ENCODE measurements at regions not wholly inside any gene's neighbourhood (a gene's known extent, or its start where the extent isn't known, plus 50 kb on each side); places are given as distances from the start of the nearest gene placed in this dataset.

DNA sequence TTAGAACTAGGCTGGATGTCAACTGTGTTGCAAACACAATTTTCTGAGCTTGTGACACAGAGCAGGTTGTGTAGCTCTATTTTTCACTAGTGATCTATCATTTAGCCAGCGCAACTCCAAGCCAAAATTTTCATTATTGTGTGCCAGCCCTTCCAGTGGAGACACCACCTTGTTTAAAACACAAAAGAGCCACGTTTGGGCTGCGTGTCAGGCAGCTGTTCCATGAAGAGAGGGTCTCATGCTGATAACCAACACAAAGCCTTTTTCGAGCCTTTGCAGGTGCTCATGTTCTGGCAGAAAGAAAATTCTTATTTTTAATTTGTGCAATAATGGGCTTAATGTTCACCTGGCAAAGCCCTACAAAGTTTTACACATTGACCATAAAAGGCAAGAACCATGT lies 237.6 kb upstream of the RGMB start:
- TF ChIP-seq, protein P1, sequence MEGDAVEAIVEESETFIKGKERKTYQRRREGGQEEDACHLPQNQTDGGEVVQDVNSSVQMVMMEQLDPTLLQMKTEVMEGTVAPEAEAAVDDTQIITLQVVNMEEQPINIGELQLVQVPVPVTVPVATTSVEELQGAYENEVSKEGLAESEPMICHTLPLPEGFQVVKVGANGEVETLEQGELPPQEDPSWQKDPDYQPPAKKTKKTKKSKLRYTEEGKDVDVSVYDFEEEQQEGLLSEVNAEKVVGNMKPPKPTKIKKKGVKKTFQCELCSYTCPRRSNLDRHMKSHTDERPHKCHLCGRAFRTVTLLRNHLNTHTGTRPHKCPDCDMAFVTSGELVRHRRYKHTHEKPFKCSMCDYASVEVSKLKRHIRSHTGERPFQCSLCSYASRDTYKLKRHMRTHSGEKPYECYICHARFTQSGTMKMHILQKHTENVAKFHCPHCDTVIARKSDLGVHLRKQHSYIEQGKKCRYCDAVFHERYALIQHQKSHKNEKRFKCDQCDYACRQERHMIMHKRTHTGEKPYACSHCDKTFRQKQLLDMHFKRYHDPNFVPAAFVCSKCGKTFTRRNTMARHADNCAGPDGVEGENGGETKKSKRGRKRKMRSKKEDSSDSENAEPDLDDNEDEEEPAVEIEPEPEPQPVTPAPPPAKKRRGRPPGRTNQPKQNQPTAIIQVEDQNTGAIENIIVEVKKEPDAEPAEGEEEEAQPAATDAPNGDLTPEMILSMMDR (IDR thresholded peaks at IDR 0.05; ENCODE audit: insufficient read depth, low read length), result no peak
- TF ChIP-seq, protein P2, sequence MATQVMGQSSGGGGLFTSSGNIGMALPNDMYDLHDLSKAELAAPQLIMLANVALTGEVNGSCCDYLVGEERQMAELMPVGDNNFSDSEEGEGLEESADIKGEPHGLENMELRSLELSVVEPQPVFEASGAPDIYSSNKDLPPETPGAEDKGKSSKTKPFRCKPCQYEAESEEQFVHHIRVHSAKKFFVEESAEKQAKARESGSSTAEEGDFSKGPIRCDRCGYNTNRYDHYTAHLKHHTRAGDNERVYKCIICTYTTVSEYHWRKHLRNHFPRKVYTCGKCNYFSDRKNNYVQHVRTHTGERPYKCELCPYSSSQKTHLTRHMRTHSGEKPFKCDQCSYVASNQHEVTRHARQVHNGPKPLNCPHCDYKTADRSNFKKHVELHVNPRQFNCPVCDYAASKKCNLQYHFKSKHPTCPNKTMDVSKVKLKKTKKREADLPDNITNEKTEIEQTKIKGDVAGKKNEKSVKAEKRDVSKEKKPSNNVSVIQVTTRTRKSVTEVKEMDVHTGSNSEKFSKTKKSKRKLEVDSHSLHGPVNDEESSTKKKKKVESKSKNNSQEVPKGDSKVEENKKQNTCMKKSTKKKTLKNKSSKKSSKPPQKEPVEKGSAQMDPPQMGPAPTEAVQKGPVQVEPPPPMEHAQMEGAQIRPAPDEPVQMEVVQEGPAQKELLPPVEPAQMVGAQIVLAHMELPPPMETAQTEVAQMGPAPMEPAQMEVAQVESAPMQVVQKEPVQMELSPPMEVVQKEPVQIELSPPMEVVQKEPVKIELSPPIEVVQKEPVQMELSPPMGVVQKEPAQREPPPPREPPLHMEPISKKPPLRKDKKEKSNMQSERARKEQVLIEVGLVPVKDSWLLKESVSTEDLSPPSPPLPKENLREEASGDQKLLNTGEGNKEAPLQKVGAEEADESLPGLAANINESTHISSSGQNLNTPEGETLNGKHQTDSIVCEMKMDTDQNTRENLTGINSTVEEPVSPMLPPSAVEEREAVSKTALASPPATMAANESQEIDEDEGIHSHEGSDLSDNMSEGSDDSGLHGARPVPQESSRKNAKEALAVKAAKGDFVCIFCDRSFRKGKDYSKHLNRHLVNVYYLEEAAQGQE (IDR thresholded peaks at IDR 0.05; ENCODE audit: insufficient replicate concordance, low read depth), result no peak
- TF ChIP-seq POLR2AphosphoS5 (IDR thresholded peaks at IDR 0.05; ENCODE audit: low read depth) (no peak), GABPA (IDR thresholded peaks at IDR 0.05; ENCODE audit: low read depth) (no peak)
